ENCODE measurements at regions not wholly inside any gene's neighbourhood (a gene's known extent, or its start where the extent isn't known, plus 50 kb on each side); places are given as distances from the start of the nearest gene placed in this dataset.

DNA sequence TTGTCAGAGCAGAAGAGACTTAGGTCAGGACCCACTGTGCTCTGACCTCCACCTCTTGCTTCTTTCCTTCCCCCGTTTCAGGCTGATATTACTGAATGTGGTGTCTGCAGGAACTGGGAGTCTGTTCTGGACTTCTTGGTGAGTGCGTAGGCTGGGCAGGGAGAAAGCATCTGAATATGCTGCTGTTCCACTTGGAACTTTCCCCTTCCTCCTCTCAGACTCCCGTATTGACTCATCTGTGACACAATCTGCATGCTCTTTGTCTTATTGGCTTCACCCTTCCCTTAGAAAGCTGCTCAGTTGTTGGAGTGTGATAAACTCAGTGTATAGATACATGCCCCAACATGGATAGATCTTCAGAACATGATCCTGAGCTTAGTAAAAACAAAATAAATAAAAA is 137.6 kb upstream of the HABP2 start:
- DNase-seq (ENCODE audit: low read depth), result no peak

DNA sequence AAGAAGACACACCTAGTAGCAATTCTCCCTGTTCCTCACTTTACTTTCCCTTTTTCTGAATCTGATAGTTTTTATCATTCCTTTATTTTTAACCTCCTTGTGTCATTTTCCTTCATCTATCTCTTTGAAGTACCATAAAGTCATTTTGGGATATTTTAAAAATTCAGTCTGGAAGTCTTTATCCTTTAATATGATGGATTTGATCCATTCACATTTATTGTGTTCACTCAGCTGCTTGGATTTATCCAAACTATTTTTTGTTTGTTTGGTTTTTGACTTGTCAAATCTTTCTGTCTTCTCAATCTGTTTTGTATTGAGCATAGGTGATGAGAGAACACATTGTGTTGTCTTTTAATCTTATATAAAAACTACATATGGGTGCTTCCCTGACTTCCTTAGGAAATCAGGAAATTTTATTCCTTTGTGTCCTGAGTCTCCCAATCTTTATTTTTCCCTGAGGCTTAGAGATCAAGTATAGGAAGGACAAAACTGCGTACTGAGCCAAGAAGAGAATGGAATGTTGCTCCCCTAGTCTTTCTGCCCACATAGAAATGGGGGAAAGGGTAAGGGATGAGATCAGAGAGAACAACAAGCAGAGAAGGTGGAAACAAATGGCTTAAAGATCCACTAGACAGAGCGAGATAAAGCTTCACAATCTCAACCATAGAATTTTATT is 132.7 kb upstream of the HABP2 start:
- no peak for DNase-seq (ENCODE audit: low read depth)

- DNase-seq (ENCODE audit: low read depth), result no peak
Observed at GRCh38 chr10:113420733-113421675, 131.8 kb upstream of the HABP2 start.

DNA sequence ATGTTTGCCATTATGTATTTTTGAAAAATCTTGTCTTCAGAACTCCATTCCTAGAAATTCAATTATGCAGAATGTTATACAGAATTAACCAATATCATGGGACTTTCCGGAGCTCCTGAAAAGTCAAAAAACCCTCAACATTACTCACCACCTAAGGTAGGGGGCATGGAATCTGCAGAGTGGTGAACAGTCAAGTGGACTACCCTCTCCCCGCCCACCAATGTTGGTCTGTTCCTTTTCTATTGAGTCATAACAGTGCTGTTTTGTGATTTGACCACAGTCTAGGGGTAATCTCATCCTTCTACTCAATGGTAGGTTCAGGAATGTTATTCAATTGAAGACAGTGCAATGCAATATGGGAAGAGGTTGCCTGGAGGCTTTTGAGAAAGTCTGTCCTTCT is 130.5 kb upstream of the HABP2 start:
- no peak for DNase-seq (ENCODE audit: low read depth)

GRCh38 chr10:113423981-113424721 is 128.7 kb upstream of the HABP2 start:
- no peak for DNase-seq (ENCODE audit: low read depth)

DNA sequence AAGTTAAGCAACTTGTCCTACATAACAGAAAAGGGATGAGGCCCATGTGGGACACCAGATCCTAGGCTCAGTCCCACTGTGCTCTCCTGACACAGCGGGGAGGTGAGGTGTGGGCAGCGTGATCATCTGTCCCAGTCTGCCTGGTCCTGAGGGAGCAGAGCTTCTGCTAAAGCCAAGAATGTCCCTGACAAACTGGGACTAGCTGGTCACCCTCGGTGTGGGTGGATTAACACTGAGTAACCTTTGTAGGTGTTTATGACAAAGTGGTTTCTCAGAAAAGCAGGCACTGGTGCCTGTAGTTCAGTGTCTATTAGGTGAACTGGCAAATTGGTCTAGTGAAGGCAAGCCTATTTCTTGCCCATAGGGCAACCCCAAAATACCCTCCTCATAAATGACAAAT is 127.8 kb upstream of the HABP2 start:
- no peak for DNase-seq (ENCODE audit: low read depth)

DNA sequence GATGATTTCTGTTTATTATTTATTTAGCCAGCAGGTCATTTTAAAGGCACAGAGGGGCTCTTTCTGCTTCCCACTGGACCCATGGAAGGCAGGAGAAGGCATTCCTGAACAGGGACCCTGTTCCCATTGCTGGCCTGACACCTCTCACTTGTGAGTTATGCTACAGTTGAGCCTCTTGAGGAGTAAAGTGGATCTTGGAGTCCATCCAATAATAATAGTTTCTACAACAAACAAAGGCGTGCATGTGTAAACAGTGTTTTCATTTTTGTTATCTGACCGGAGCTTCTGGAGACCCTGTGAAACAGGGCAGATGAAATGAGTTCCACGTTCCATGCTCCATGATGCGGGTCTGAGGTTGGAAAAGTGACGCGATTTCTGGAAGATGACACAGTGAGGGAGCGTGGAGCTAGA is 127.3 kb upstream of the HABP2 start:
- no peak for DNase-seq (ENCODE audit: low read depth)

GRCh38 chr10:113426181-113426877 is 126.5 kb upstream of the HABP2 start:
- no peak for DNase-seq (ENCODE audit: low read depth)

DNA sequence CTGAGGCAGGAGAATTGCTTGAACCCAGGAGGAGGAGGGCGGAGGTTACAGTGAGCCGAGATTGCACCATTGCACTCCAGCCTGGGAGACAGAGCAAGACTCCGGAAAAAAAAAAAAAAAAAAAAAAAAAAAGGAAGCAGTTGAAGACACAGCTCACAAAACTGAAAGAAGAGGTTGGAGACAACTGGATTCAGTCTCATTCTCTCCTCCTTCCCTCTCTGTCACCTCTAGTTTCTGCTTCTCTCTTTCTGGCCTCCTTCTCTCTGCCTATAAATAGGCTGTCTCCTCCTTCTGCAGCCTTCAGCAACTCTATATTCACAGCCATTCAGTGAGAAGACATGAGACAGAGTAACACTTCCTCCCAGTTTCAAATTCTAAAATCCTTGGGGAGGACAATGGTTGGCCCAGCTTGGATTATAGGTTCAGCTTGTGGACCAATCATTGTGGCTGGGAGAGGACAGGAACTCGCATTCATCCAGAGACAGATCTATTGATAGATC is 125.6 kb upstream of the HABP2 start:
- DNase-seq (ENCODE audit: low read depth), result no peak

GRCh38 chr10:113427811-113428558 is 124.9 kb upstream of the HABP2 start:
- no peak for DNase-seq (ENCODE audit: low read depth)

GRCh38 chr10:113430634-113431397 is 122.0 kb upstream of the HABP2 start:
- no peak for DNase-seq (ENCODE audit: low read depth)

DNA sequence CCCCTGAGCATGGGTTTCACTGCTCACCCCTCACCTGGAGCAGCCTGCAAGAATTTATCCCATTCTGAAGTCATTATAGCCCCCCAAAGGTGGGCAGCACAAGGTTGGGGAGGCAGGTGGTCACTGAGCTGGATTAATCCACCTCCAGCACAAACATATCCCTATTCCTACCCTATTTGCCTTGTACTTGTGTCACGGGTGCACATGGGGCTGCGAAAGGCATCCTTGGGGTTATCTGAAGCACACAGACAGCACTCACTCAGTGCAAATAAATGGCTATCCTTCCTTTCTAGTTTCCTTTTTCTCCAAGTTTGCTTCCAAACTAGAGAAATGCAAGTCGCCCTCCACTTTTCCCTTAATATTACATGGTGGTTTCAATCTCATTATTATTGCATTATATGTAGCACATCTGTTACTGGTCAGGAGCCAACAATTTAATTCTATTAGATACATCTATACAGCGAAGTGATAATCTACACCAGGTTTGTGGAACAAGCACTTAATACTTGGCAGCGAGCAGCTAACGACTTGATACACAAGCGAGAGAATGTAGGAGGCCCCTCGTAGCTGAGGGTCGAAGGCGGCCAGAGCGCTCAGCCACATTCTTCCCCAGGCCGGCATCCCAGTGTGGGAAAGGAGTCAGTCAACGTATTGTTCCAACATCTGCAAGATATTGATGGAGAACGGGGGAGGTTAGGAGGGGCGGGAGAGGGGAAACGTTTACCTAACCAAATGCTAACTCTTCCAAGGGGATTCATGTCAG is 121.3 kb upstream of the HABP2 start:
- DNase-seq (ENCODE audit: low read depth), result no peak

GRCh38 chr10:113433711-113434110 is 119.1 kb upstream of the HABP2 start:
- no peak for DNase-seq (ENCODE audit: low read depth)

- no peak for DNase-seq (ENCODE audit: low read depth)
Observed at GRCh38 chr10:113434315-113434714, 118.5 kb upstream of the HABP2 start.

GRCh38 chr10:113434950-113435349 is 117.9 kb upstream of the HABP2 start:
- DNase-seq (ENCODE audit: low read depth), result no peak

DNA sequence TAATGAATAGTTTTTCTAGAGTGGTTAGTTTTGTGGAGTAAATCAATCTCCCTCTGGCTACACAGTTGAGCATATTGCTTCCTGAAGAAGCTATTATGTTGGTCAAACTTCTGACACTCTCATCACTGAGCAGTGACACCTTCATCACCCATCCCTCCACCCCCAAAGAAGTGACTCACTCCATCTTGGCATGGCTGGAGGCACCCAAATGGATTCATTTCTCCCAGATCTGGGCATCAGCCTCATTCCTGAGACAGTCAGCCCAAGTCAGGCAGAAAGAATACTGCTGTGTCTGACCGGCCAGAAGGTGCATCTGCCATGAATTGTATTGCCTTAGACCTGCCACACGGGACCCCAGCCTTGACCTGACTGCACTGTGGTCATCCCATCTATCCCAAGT is 117.0 kb upstream of the HABP2 start:
- no peak for DNase-seq (ENCODE audit: low read depth)

DNA sequence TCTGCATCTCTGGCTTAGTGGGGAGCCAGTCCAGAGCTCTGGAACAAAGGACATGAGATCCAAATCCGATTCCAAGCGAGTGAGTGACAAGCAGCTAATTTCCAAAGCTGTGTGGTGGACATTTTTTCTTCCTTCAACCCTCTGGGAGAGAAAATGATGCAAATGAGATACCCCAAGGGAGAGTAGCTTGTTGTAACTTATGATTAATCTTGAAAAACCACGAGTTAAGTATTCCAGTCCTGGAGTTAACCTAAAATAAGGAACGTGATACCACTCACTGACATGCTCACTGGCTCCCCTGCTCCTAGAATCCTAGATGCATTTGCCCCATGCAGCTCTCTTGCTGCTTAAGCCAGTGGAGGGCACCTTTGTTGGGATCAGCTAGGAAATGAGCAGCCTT is 116.0 kb upstream of the HABP2 start:
- DNase-seq (ENCODE audit: low read depth), result no peak

- DNase-seq (ENCODE audit: low read depth), result peak; percentile 41
Observed at GRCh38 chr10:113438652-113439051, 114.2 kb upstream of the HABP2 start.

DNA sequence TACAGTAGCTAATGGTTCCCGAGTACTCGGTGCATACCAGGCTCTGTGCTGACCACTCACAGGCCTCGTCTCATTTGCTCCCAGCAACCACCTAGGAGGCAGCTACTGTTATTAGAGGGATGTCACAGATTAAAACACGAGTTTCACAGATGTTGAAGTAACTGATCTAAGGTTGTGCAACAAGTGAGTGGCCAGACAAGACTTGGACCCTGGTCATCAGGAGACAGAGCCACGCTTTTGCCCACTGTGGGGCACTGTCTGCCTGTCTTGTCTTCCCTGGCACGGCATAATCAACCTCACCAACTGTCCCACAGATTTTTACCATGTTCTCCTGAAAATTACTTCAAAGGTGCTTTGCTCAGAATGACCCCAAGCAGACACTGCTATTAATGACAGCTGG is 111.6 kb upstream of the HABP2 start:
- peak; percentile 3 for DNase-seq (ENCODE audit: low read depth)

All from LHCN-M2 (cell line).